LNCAP (cell line): ENCODE measurements at regions not wholly inside any gene's neighbourhood (a gene's known extent, or its start where the extent isn't known, plus 50 kb on each side); places are given as distances from the start of the nearest gene placed in this dataset.

Experiments
- CTCF ChIP-seq: fragments of 450-650 bp; IDR thresholded peaks from 2 replicates; pipeline ENCODE4 v1.5.1; 2017; ENCODE audit warnings: mild to moderate bottlenecking

- no peak for TF ChIP-seq CTCF
Measured at GRCh38 chr1:38330799-38331198, 284.2 kb upstream of the POU3F1 start.

- no peak for TF ChIP-seq CTCF
Measured at GRCh38 chr1:38329644-38330043, 283.1 kb upstream of the POU3F1 start.

GRCh38 chr1:38328278-38329035 lies 281.9 kb upstream of the POU3F1 start:
- no peak for TF ChIP-seq CTCF

DNA sequence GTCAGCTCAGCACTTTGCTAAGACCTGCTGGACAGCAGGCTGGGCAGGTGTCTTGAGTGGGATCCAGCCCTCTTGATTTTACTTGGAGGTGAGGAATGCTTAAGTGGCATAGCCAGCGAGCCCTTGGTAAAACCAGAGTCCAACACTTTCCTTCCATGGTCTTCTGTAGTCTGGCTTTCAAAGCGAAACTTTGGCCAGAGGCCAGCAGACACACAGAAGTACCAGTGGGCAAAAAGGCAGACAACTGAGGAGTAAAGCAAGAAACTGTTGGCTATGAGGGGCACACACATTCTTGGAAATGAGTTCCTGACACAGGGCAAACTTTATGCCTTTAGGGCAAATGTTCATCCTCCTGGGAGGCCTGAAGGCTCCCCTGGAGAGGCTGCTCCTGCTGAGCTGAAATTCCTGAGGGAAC lies 281.0 kb upstream of the POU3F1 start:
- no peak for TF ChIP-seq CTCF

DNA sequence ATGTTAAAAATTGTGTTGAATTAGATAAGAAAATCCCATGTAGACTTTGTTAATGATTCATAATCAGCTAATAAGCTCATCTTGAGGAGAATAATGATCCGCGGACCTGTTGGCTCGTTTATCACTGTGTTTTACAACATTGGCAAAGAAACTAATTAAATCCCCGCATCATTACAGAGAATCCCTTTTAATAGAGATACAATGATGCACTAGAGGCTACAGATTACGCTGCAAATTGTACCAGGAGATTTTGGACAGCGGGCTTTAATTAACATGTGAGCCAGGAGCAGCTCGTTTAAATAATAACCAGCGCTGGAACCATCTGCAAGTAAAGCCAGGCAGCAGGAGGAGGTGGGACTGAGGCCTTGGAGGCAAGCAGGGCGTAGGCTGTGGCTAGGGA lies 280.3 kb upstream of the POU3F1 start:
- no peak for TF ChIP-seq CTCF

- TF ChIP-seq CTCF, result no peak
Measured at GRCh38 chr1:38326135-38326534, 279.5 kb upstream of the POU3F1 start.

DNA sequence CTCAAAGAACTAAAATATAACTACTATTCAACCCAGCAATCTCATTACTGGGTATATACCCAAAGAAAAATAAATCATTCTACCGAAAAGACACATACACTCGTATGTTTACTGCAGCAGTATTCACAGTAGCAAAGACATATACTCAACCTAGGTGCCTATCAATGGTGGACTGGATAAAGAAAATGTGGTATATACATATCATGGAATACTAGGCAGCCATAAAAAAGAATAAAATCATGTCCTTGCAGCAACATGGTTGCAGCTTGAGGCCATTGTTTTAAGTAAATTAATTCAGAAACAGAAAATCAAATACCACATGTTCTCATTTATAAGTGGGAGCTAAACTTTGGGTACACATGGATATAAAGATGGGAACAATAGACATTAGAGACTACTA lies 266.2 kb upstream of the POU3F1 start:
- no peak for TF ChIP-seq CTCF

- no peak for TF ChIP-seq CTCF
Measured at GRCh38 chr1:38310079-38310478, 263.5 kb upstream of the POU3F1 start.
